ENCODE measurements at regions not wholly inside any gene's neighbourhood (a gene's known extent, or its start where the extent isn't known, plus 50 kb on each side); places are given as distances from the start of the nearest gene placed in this dataset.

GRCh38 chr5:104283136-104283535 is 720.5 kb upstream of the NUDT12 start:
- Histone ChIP-seq H3K4me3 (ENCODE audit: low read depth in 1 of 3, low read length in 3 of 3) (no peak overlapping the region), H3K27ac (ENCODE audit: low read depth in 1 of 2, low read length in 2 of 2) (no peak overlapping the region), H3K4me1 (ENCODE audit: control insufficient read depth in 4 of 4, insufficient read depth in 4 of 4, low read length in 3 of 4) (no peaks in the 10 kb centered on the region), H3K27me3 (ENCODE audit: control insufficient read depth in 4 of 4, insufficient read depth in 4 of 4, low read length in 3 of 4) (no peaks in the 10 kb centered on the region), H3K36me3 (ENCODE audit: control insufficient read depth in 4 of 4, insufficient read depth in 3 of 4, low read depth in 1 of 4, low read length in 3 of 4) (no peaks in the 10 kb centered on the region), H3K9me3 (ENCODE audit: control insufficient read depth in 4 of 4, low read length in 3 of 4) (peaks cover 0 to 4% (median 0%) of the 10 kb centered on the region in 4 donors), H3K9ac (ENCODE audit: low read depth in 1 of 2, low read length in 2 of 2) (no peak overlapping the region)
- 70% methylated on average over 1 of the region's 1 CpG for WGBS
- DNase-seq (ENCODE audit: low spot score): no peak
- TF ChIP-seq JUND (IDR thresholded peaks at IDR 0.05) (no peak), REST (IDR thresholded peaks at IDR 0.05) (no peak), CTCF (IDR thresholded peaks at IDR 0.05; ENCODE audit: low read depth, low read length, missing input control) (no peak), GABPA (IDR thresholded peaks at IDR 0.05 in 1 of 2, conservative IDR thresholded peaks at IDR 0.05 in 1 of 2) (no peak), RAD21 (IDR thresholded peaks at IDR 0.05) (no peak), HNF4A (conservative IDR thresholded peaks at IDR 0.05) (no peak), RXRA (IDR thresholded peaks at IDR 0.05) (no peak), SP1 (IDR thresholded peaks at IDR 0.05) (no peak), ATF3 (IDR thresholded peaks at IDR 0.05) (no peak), TAF1 (conservative IDR thresholded peaks at IDR 0.05) (no peak), ZBTB33 (IDR thresholded peaks at IDR 0.05) (no peak), FOXA1 (IDR thresholded peaks at IDR 0.05) (no peak), HNF4G (IDR thresholded peaks at IDR 0.05) (no peak), EGR1 (IDR thresholded peaks at IDR 0.05; ENCODE audit: low read depth in 2 of 2) (no peak), NR2F2 (IDR thresholded peaks at IDR 0.05) (no peak), MAX (IDR thresholded peaks at IDR 0.05) (no peak), FOXA2 (IDR thresholded peaks at IDR 0.05) (no peak)

- DNase-seq (ENCODE audit: low spot score): no peak
- H3K27me3 ChIP-seq (ENCODE audit: control insufficient read depth in 4 of 4, insufficient read depth in 4 of 4, low read length in 3 of 4): no peaks in the 10 kb centered on the region
- H3K4me1 ChIP-seq (ENCODE audit: control insufficient read depth in 4 of 4, insufficient read depth in 4 of 4, low read length in 3 of 4): no peaks in the 10 kb centered on the region
- no peaks in the 10 kb centered on the region for H3K9me3 ChIP-seq (ENCODE audit: control insufficient read depth in 4 of 4, low read length in 3 of 4)
- 58% methylated on average over 2 of the region's 2 CpGs for WGBS
- H3K36me3 ChIP-seq (ENCODE audit: control insufficient read depth in 4 of 4, insufficient read depth in 3 of 4, low read depth in 1 of 4, low read length in 3 of 4): no peaks in the 10 kb centered on the region
- no peak overlapping the region for H3K4me3 ChIP-seq (ENCODE audit: low read depth in 1 of 3, low read length in 3 of 3)
- no peak overlapping the region for H3K9ac ChIP-seq (ENCODE audit: low read depth in 1 of 2, low read length in 2 of 2)
- H3K27ac ChIP-seq (ENCODE audit: low read depth in 1 of 2, low read length in 2 of 2): no peak overlapping the region
- TF ChIP-seq TAF1 (conservative IDR thresholded peaks at IDR 0.05) (no peak), REST (IDR thresholded peaks at IDR 0.05) (no peak), RAD21 (IDR thresholded peaks at IDR 0.05) (no peak), FOXA1 (IDR thresholded peaks at IDR 0.05) (no peak), ATF3 (IDR thresholded peaks at IDR 0.05) (no peak), CTCF (IDR thresholded peaks at IDR 0.05; ENCODE audit: low read depth, low read length, missing input control) (no peak)
These were observed 711.1 kb upstream of the NUDT12 start for GRCh38 chr5:104273725-104274124.

Measured in liver (tissue), 8 donors.